Esophagus squamous epithelium (tissue), 5 donors: ENCODE measurements at regions not wholly inside any gene's neighbourhood (a gene's known extent, or its start where the extent isn't known, plus 50 kb on each side); places are given as distances from the start of the nearest gene placed in this dataset.

Experiments
- DNase-seq: peaks from one replicate; lab custom pipeline; 2025; lab: John Stamatoyannopoulos, UW
- H3K27ac ChIP-seq, 4 donors: fragments of 200-600 bp; sonication (generic); one replicate each; pipeline ENCODE4 v1.5.1; 2016 to 2019; ENCODE audit warnings: mild to moderate bottlenecking in 1 of 4
- H3K27me3 ChIP-seq, 4 donors: fragments of 200-600 bp; sonication (generic); 1 replicate in 3 of 4; 2 replicates in 1 of 4; pipeline versions ENCODE4 v1.5.1 to v1.6.0; 2017 to 2021; ENCODE audit warnings: antibody characterized with exemption in 1 of 4
- H3K36me3 ChIP-seq, 3 donors: fragments of 200-600 bp; sonication (generic); one replicate each; pipeline ENCODE4 v1.5.1; 2016 to 2019
- H3K4me1 ChIP-seq, 3 donors: fragments of 200-600 bp; sonication (generic); one replicate each; pipeline ENCODE4 v1.5.1; 2017 to 2019
- H3K4me3 ChIP-seq, 4 donors: fragments of 200-600 bp; sonication (generic); 1 replicate in 3 of 4; 2 replicates in 1 of 4; pipeline ENCODE4 v1.5.1; 2016 to 2019; ENCODE audit warnings: mild to moderate bottlenecking in 2 of 4, moderate library complexity in 1 of 4
- H3K9me3 ChIP-seq, 3 donors: fragments of 200-600 bp; sonication (generic); one replicate each; pipeline ENCODE4 v1.5.1; 2016 to 2019
- POLR2A ChIP-seq, 4 donors: fragments of 450-650 bp; IDR thresholded peaks; one replicate each; pipeline ENCODE4 v1.6.1; 2017; ENCODE audit warnings: antibody characterized with exemption in 4 of 4, mild to moderate bottlenecking in 4 of 4, moderate library complexity in 3 of 4
- WGBS, 2 donors: methylation state at CpG; one replicate each; pipeline ENCODE4 v1.1.5; 2018; 5-methylcytosine and 5-hydroxymethylcytosine counted together
- intact Hi-C: fragments of 100-400 bp; cut with DNase I; formaldehyde crosslinking; loops from one replicate; pipeline ENCODE4 v1.15.0; 2022
- TF ChIP-seq, protein P1 (sequence below), 6 experiments: fragments of 450-650 bp in 4 of 6; fragments of 200-600 bp in 2 of 6; sonication (generic) in 2 of 6; IDR thresholded peaks; one replicate each; pipeline ENCODE4 v1.5.1; 2016 to 2019; ENCODE audit warnings: antibody characterized with exemption in 6 of 6, mild to moderate bottlenecking in 4 of 6, moderate library complexity in 4 of 6
- donor health status: DM: yes; HTN: yes; CAD: no.

DNA sequence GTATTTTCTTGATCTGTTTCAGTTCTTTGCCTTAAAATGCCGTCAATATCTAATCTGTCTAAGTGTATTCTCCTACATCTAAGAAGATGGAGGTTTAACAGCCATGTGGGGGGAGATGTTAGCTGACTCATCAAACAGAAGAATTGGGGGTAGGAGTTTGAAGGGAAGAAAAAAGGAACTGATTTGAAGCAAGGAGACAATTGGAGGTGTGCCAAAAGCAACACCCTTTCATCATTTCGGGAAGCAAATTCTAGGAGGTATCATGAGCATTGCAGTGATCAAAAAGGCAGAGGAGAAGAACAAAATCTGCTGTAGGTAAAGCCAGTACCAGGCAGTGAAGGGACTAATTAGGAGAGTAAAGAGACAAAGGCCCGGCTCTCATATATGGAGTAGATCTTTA is 337.3 kb upstream of the TBC1D5 start:
- 33 to 40% methylated on average over 3 of the region's 3 CpGs for WGBS, 2 donors
- peaks cover 0 to 3% (median 0%) of the 10 kb centered on the region in 4 donors for H3K27me3 ChIP-seq
- no peaks in the 10 kb centered on the region for H3K36me3 ChIP-seq
- peaks cover 0 to 6% (median 0%) of the 10 kb centered on the region in 3 donors for H3K4me1 ChIP-seq
- H3K9me3 ChIP-seq = no peaks in the 10 kb centered on the region
- no peak overlapping the region for H3K27ac ChIP-seq
- intact Hi-C loops = no loop called here
- no peak for DNase-seq
- no peak overlapping the region for H3K4me3 ChIP-seq
- no peak for TF ChIP-seq POLR2A (IDR thresholded peaks at IDR 0.05)
- TF ChIP-seq, protein P1, sequence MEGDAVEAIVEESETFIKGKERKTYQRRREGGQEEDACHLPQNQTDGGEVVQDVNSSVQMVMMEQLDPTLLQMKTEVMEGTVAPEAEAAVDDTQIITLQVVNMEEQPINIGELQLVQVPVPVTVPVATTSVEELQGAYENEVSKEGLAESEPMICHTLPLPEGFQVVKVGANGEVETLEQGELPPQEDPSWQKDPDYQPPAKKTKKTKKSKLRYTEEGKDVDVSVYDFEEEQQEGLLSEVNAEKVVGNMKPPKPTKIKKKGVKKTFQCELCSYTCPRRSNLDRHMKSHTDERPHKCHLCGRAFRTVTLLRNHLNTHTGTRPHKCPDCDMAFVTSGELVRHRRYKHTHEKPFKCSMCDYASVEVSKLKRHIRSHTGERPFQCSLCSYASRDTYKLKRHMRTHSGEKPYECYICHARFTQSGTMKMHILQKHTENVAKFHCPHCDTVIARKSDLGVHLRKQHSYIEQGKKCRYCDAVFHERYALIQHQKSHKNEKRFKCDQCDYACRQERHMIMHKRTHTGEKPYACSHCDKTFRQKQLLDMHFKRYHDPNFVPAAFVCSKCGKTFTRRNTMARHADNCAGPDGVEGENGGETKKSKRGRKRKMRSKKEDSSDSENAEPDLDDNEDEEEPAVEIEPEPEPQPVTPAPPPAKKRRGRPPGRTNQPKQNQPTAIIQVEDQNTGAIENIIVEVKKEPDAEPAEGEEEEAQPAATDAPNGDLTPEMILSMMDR (IDR thresholded peaks at IDR 0.05) = no peak

DNA sequence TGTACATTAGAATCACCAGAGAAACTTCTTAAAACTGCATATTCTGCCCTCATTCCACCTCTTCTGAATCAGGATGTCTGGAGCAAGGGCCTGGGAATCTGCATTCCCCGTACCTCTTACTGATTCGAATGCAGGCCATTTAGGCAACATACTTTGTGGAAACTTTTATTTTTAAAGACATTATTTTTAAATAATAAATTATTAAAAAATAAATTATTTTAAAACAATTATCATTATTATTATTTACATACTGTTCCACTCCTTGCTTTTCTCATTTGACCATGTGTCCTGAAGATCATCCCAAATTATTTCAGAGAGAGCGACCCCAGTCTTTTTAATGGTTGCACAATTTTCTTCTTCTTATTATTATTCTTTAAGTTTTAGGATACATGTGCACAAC is 336.6 kb upstream of the TBC1D5 start:
- intact Hi-C loops = no loop called here
- Histone ChIP-seq H3K27me3 (peaks cover 0 to 3% (median 0%) of the 10 kb centered on the region in 4 donors), H3K36me3 (no peaks in the 10 kb centered on the region), H3K27ac (no peak overlapping the region), H3K4me3 (no peak overlapping the region), H3K4me1 (peaks cover 0 to 6% (median 0%) of the 10 kb centered on the region in 3 donors), H3K9me3 (no peaks in the 10 kb centered on the region)
- WGBS, 2 donors = 92 to 93% methylated on average over 3 of the region's 3 CpGs
- no peak for DNase-seq
- TF ChIP-seq, protein P1 (IDR thresholded peaks at IDR 0.05) = no peak
- no peak for TF ChIP-seq POLR2A (IDR thresholded peaks at IDR 0.05)

DNA sequence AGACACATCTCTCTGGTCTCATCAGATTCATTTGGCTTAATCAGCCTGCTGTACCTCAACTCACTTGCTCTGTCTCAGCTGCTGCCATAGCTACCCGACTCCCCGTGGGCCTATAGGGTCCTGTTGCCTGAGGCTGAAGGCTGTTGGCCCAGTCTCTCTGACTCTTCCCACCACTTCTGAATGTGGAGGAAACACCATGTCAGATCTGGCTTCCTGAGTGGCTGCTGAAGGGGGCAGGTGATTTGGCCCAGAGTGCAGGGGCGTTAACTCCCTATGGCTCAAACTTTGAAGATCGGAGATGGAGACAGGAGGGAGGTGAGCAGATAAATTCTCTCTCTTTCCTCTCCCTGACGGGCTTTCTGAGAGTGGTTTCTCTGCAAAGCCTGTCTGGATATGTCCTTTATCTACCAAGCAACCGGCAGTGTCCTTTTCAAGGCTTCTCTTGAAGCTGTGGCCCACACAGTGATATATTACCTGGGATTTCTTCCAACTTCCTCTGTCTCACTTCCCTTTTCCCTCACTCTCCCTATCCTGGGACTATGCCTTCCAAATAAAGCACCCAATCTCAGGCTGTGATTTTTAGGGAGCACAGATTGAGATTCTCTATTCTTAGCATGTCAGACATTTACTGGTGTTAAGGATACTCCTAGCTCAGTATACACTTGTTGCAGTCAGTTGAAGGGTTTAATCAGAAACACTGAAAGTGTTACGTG is 334.9 kb upstream of the TBC1D5 start:
- Histone ChIP-seq H3K27me3 (peaks cover 0 to 3% (median 0%) of the 10 kb centered on the region in 4 donors), H3K36me3 (no peaks in the 10 kb centered on the region), H3K4me1 (peaks cover 0 to 6% (median 0%) of the 10 kb centered on the region in 3 donors), H3K9me3 (no peaks in the 10 kb centered on the region), H3K4me3 (no peak overlapping the region), H3K27ac (no peak overlapping the region)
- DNase-seq = no peak
- intact Hi-C loops = no loop called here
- TF ChIP-seq, protein P1 (IDR thresholded peaks at IDR 0.05) = no peak
- no peak for TF ChIP-seq POLR2A (IDR thresholded peaks at IDR 0.05)
- 63 to 66% methylated on average over 5 of the region's 7 CpGs for WGBS, 2 donors

DNA sequence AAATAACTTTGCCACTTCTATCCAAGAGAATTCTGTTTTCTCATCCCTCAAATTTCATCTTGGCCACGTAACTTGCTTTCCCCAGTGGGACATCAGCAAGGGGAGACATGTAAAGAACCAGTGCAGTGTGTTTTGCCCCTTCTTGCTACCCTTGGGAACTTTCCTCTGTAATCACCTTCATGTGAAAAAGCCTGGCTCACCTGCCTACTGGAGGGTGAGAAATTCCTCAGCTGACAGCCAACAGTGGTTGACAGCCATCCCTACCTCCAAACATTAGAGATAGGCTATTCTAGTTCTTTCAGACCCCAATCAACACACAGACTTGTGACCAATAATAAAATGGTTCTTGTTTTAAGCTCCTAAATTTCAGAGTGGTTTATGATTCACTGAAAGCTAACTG is 333.9 kb upstream of the TBC1D5 start:
- TF ChIP-seq POLR2A (IDR thresholded peaks at IDR 0.05) = no peak
- TF ChIP-seq, protein P1 (IDR thresholded peaks at IDR 0.05) = no peak
- DNase-seq = no peak
- Histone ChIP-seq H3K4me1 (peaks cover 0 to 6% (median 0%) of the 10 kb centered on the region in 3 donors), H3K4me3 (no peak overlapping the region), H3K9me3 (no peaks in the 10 kb centered on the region), H3K36me3 (no peaks in the 10 kb centered on the region), H3K27ac (no peak overlapping the region), H3K27me3 (peaks cover 0 to 3% (median 0%) of the 10 kb centered on the region in 4 donors)
- intact Hi-C loops = no loop called here
- WGBS, 2 donors = 88 to 92% methylated on average over 1 of the region's 1 CpG

DNA sequence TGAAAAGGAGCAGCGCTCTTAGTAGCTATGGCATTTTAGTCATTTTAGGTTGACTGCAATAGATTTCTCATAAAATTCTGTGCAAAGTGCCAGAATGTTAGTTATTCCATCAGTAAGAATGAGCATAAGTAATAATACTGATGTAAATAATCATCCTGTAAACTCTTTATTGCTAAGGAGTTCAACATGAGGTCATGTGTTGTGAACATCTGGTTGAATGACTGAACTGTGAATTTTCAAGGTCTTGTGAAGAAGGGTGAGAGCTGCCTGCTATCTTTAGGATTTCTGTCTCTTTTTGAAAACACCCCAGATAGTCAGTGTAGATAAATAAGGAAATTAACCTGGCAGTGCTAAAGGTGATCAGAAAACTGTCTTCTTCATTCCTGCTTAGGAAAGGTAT is 333.4 kb upstream of the TBC1D5 start:
- TF ChIP-seq POLR2A (IDR thresholded peaks at IDR 0.05) = no peak
- TF ChIP-seq, protein P1 (IDR thresholded peaks at IDR 0.05) = no peak
- Histone ChIP-seq H3K36me3 (no peaks in the 10 kb centered on the region), H3K27ac (no peak overlapping the region), H3K27me3 (peaks cover 0 to 3% (median 0%) of the 10 kb centered on the region in 4 donors), H3K4me3 (no peak overlapping the region), H3K9me3 (no peaks in the 10 kb centered on the region), H3K4me1 (peaks cover 0 to 6% (median 0%) of the 10 kb centered on the region in 3 donors)
- WGBS, 2 donors = 91 to 96% methylated on average over 1 of the region's 1 CpG
- no peak for DNase-seq
- intact Hi-C loops = no loop called here
